ENCODE measurements at regions not wholly inside any gene's neighbourhood (a gene's known extent, or its start where the extent isn't known, plus 50 kb on each side); places are given as distances from the start of the nearest gene placed in this dataset.

GRCh38 chr5:158483281-158483860 is 616.3 kb downstream of the EBF1 start:
- no peak for TF ChIP-seq CTCF (IDR thresholded peaks at IDR 0.05; ENCODE audit: insufficient read depth, low read length, poor library complexity, severe bottlenecking)
- TF ChIP-seq EZH2phosphoT487 (conservative IDR thresholded peaks at IDR 0.05; ENCODE audit: low read length): no peak

Measured in SU-DHL-6 (cell line).